ENCODE measurements at regions not wholly inside any gene's neighbourhood (a gene's known extent, or its start where the extent isn't known, plus 50 kb on each side); places are given as distances from the start of the nearest gene placed in this dataset.
"Not testable (repeated sequence)": the region's sequence is repeated elsewhere in the genome, so short reads cannot be mapped to it uniquely, and the experiment has no call there.

DNA sequence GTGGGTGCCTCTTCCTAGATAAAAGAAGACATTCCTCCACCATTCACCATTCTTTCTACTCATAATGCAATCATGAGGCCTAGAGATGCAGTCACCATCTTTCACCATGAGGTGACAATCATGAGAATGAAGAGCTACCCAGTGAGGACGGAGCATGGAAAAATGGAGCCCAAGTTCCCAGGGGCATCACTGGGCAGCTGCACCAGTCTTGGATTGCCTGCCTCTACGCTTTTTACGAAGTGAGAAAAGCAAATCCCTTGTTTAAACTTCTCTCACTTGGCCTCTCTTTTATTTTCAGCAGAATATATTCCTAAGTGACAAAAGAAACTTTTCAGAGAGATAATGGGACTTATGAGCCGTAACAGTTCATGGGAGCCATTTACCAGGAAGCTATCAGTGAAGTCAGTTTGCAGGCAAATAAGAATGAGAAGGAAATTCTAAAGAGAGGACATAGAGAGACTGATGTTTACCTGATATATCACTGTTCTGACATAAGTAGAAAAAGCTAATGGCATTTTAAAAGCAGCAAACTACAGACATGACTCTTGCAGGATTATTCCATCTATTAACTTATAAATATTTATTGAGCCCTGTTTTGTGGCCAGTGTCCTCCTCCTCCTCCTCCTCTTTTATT is 90.0 kb upstream of the CPNE4 start:
- no peaks in the 10 kb centered on the region for H3K9me3 ChIP-seq (ENCODE audit: insufficient read depth, low read length)
- no peaks in the 10 kb centered on the region for H3K4me1 ChIP-seq (ENCODE audit: low read length)
- TF ChIP-seq, protein P1, sequence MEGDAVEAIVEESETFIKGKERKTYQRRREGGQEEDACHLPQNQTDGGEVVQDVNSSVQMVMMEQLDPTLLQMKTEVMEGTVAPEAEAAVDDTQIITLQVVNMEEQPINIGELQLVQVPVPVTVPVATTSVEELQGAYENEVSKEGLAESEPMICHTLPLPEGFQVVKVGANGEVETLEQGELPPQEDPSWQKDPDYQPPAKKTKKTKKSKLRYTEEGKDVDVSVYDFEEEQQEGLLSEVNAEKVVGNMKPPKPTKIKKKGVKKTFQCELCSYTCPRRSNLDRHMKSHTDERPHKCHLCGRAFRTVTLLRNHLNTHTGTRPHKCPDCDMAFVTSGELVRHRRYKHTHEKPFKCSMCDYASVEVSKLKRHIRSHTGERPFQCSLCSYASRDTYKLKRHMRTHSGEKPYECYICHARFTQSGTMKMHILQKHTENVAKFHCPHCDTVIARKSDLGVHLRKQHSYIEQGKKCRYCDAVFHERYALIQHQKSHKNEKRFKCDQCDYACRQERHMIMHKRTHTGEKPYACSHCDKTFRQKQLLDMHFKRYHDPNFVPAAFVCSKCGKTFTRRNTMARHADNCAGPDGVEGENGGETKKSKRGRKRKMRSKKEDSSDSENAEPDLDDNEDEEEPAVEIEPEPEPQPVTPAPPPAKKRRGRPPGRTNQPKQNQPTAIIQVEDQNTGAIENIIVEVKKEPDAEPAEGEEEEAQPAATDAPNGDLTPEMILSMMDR (IDR thresholded peaks at IDR 0.05; ENCODE audit: low read depth, low read length), result no peak
- no peak for TF ChIP-seq EZH2phosphoT487 (IDR thresholded peaks at IDR 0.05; ENCODE audit: low read depth)
- H2AFZ ChIP-seq (ENCODE audit: low read depth, low read length), result no peak overlapping the region
- no peak overlapping the region for H3K27ac ChIP-seq (ENCODE audit: low read length)
- no peaks in the 10 kb centered on the region for H3K79me2 ChIP-seq (ENCODE audit: low read length)
- no peaks in the 10 kb centered on the region for H3K27me3 ChIP-seq (ENCODE audit: low read depth, low read length)
- H3K4me3 ChIP-seq (ENCODE audit: low read length), result no peak overlapping the region
- H3K9ac ChIP-seq (ENCODE audit: low read length), result no peak overlapping the region
- no peaks in the 10 kb centered on the region for H4K20me1 ChIP-seq (ENCODE audit: insufficient read depth, low read length)
- H3K36me3 ChIP-seq (replicated peaks; ENCODE audit: low read depth, low read length), result no peaks in the 10 kb centered on the region
- H3K4me2 ChIP-seq (ENCODE audit: low read length), result no peak overlapping the region

DNA sequence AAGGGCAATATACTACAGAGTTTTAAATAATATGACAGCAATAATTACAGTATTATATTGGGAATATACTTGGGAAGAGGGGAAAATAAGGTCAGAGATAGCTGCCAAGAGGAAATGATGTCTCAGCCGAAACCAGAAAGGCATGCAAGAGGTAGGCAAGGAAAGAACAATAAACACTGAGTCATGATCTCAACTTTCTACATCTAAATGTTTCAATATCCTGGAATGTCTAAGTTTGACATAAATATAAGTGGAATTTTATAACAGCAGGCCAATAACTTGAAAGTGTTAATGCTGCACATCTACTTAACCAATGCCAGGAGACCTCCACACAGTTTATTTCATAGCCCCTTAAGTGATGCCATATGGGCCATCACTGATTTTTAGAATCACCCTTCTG is 99.8 kb upstream of the CPNE4 start:
- Histone ChIP-seq H4K20me1 (ENCODE audit: insufficient read depth, low read length) (no peaks in the 10 kb centered on the region), H3K27ac (ENCODE audit: low read length) (no peak overlapping the region), H3K4me1 (ENCODE audit: low read length) (no peaks in the 10 kb centered on the region), H3K36me3 (replicated peaks; ENCODE audit: low read depth, low read length) (no peaks in the 10 kb centered on the region), H3K9me3 (ENCODE audit: insufficient read depth, low read length) (no peaks in the 10 kb centered on the region), H3K79me2 (ENCODE audit: low read length) (no peaks in the 10 kb centered on the region), H3K4me3 (ENCODE audit: low read length) (no peak overlapping the region), H3K4me2 (ENCODE audit: low read length) (no peak overlapping the region), H3K9ac (ENCODE audit: low read length) (no peak overlapping the region), H2AFZ (ENCODE audit: low read depth, low read length) (no peak overlapping the region), H3K27me3 (ENCODE audit: low read depth, low read length) (no peaks in the 10 kb centered on the region)
- TF ChIP-seq, protein P1 (IDR thresholded peaks at IDR 0.05; ENCODE audit: low read depth, low read length), result no peak
- TF ChIP-seq EZH2phosphoT487 (IDR thresholded peaks at IDR 0.05; ENCODE audit: low read depth), result no peak

DNA sequence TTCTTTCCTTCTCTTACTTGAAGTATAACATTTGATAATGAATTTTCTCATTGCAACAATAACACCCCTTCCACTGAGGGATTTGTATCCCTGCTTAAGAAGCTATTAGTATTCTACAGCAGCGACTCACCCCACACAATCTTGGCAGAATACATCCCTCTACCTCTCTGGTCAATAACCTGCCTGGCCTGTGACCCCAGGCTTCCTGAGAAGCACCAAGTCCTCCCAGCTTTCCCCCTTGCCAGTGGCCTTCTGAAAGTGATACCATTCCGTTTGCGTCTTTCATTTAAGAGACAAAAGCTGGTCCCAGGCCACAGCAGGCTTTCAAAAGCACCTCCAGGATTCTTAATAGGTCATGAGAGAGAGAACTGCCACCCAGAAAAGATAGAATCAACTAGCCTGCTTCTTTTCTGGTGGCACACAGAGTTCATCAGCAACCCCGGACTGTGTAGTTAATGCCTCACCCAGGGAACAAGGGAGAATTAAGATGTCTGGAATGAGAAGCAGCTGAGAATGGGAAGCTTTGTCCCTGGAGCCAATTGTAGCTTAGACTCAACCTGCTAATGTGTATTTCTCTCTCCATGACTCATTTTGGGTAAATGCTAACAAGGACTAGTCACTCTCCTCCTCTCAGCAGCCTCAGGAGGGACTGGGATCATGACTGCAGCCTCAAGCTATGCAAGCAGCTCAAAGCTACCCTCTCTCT is 101.0 kb upstream of the CPNE4 start:
- no peaks in the 10 kb centered on the region for H3K4me1 ChIP-seq (ENCODE audit: low read length)
- no peaks in the 10 kb centered on the region for H3K9me3 ChIP-seq (ENCODE audit: insufficient read depth, low read length)
- H3K4me3 ChIP-seq (ENCODE audit: low read length), result no peak overlapping the region
- H4K20me1 ChIP-seq (ENCODE audit: insufficient read depth, low read length), result no peaks in the 10 kb centered on the region
- no peaks in the 10 kb centered on the region for H3K27me3 ChIP-seq (ENCODE audit: low read depth, low read length)
- no peak overlapping the region for H3K27ac ChIP-seq (ENCODE audit: low read length)
- H3K79me2 ChIP-seq (ENCODE audit: low read length), result no peaks in the 10 kb centered on the region
- no peak overlapping the region for H3K4me2 ChIP-seq (ENCODE audit: low read length)
- TF ChIP-seq, protein P1 (IDR thresholded peaks at IDR 0.05; ENCODE audit: low read depth, low read length), result no peak
- no peak for TF ChIP-seq EZH2phosphoT487 (IDR thresholded peaks at IDR 0.05; ENCODE audit: low read depth)
- no peaks in the 10 kb centered on the region for H3K36me3 ChIP-seq (replicated peaks; ENCODE audit: low read depth, low read length)
- H2AFZ ChIP-seq (ENCODE audit: low read depth, low read length), result no peak overlapping the region
- H3K9ac ChIP-seq (ENCODE audit: low read length), result no peak overlapping the region

DNA sequence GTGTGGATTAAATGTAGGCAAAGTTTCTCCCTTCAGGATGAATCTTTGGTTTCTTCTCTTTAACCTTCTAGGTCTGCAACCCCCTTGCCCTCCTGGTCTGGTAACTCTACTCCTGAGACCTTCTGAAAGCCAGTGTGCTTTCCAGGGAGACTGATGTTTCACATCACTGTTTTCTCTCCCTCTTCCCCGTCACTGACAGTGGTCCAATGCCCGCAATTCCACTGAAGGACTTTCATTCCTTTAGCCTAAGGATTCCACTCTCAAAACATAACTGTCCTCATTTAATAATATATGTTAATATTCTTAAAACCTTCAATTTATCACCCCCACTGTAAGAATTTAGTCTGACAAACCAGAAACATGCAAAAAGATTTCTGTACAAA is 101.5 kb upstream of the CPNE4 start:
- no peak overlapping the region for H3K9ac ChIP-seq (ENCODE audit: low read length)
- no peak overlapping the region for H3K4me2 ChIP-seq (ENCODE audit: low read length)
- no peak overlapping the region for H2AFZ ChIP-seq (ENCODE audit: low read depth, low read length)

DNA sequence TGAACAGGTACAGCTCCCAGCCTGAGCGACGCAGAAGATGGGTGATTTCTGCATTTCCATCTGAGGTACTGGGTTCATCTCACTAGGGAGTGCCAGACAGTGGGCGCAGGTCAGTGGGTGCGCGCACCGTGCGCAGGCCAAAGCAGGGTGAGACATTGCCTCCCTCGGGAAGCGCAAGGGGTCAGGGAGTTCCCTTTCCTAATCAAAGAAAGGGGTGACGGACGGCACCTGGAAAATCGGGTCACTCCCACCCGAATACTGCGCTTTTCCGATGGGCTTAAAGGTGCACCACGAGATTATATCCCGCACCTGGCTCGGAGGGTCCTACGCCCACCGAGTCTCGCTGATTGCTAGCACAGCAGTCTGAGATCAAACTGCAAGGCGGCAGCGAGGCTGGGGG is 102.1 kb upstream of the CPNE4 start:
- not testable (repeated sequence) for H3K27me3 ChIP-seq (ENCODE audit: low read depth, low read length); H3K79me2 ChIP-seq (ENCODE audit: low read length); H3K9ac ChIP-seq (ENCODE audit: low read length); H3K4me3 ChIP-seq (ENCODE audit: low read length); H2AFZ ChIP-seq (ENCODE audit: low read depth, low read length); H3K36me3 ChIP-seq (replicated peaks; ENCODE audit: low read depth, low read length); H3K9me3 ChIP-seq (ENCODE audit: insufficient read depth, low read length); H3K4me2 ChIP-seq (ENCODE audit: low read length); H3K27ac ChIP-seq (ENCODE audit: low read length); H3K4me1 ChIP-seq (ENCODE audit: low read length); H4K20me1 ChIP-seq (ENCODE audit: insufficient read depth, low read length)

More for the DNA sequence above, 101.5 kb upstream of the CPNE4 start:
- TF ChIP-seq, protein P1 (IDR thresholded peaks at IDR 0.05; ENCODE audit: low read depth, low read length), result no peak
- no peak for TF ChIP-seq EZH2phosphoT487 (IDR thresholded peaks at IDR 0.05; ENCODE audit: low read depth)
- no peaks in the 10 kb centered on the region for H3K4me1 ChIP-seq (ENCODE audit: low read length)
- no peaks in the 10 kb centered on the region for H3K36me3 ChIP-seq (replicated peaks; ENCODE audit: low read depth, low read length)
- no peak overlapping the region for H3K27ac ChIP-seq (ENCODE audit: low read length)
- no peaks in the 10 kb centered on the region for H3K79me2 ChIP-seq (ENCODE audit: low read length)
- no peak overlapping the region for H3K4me3 ChIP-seq (ENCODE audit: low read length)
- H3K27me3 ChIP-seq (ENCODE audit: low read depth, low read length), result no peaks in the 10 kb centered on the region
- no peaks in the 10 kb centered on the region for H3K9me3 ChIP-seq (ENCODE audit: insufficient read depth, low read length)
- H4K20me1 ChIP-seq (ENCODE audit: insufficient read depth, low read length), result no peaks in the 10 kb centered on the region

All from OCI-LY3 (cell line).